GM08714 (cell line): ENCODE measurements at regions not wholly inside any gene's neighbourhood (a gene's known extent, or its start where the extent isn't known, plus 50 kb on each side); places are given as distances from the start of the nearest gene placed in this dataset.

Experiments used
- H3K4me3 ChIP-seq: fragments of 200-500 bp; sonication (Bioruptor generic); 2 replicates; pipeline ENCODE4 v1.5.1; 2014; ENCODE audit warnings: mild to moderate bottlenecking, low read length, inconsistent platforms
- ZNF274 ChIP-seq: IDR thresholded peaks from 2 replicates; pipeline ENCODE4 v1.6.1; 2012; ENCODE audit warnings: mild to moderate bottlenecking, low read depth, low read length

GRCh38 chrX:148426467-148426866 is 74.0 kb upstream of the AFF2 start:
- no peak for TF ChIP-seq ZNF274

DNA sequence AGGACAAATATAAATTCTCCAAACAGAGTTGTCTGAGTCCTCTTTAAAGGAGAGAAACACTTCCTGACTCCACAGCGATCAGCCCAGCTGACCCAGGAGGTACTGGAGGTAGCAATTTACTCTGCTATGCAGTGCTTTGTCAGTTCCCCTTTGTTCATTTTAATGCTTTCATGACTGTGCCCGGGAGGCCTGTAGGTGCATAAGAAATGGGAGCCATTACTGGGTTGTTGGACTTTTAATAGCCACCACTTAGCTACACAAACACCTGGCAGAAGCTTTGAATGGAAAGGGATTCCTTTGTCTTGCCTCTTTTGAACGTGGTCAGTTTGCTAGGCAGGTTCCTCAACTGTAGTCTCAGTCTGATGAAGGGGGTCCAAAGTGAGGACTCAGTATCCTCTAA is 59.0 kb upstream of the AFF2 start:
- TF ChIP-seq ZNF274, result no peak
- no peak overlapping the region for H3K4me3 ChIP-seq

More at GRCh38 chrX:148426467-148426866, 74.0 kb upstream of the AFF2 start:
- no peak overlapping the region for H3K4me3 ChIP-seq

GRCh38 chrX:148443216-148443615 is 57.2 kb upstream of the AFF2 start:
- H3K4me3 ChIP-seq, result no peak overlapping the region
- TF ChIP-seq ZNF274, result no peak

GRCh38 chrX:148448686-148449085 is 51.7 kb upstream of the AFF2 start:
- no peak for TF ChIP-seq ZNF274
- H3K4me3 ChIP-seq, result no peak overlapping the region
